ENCODE measurements at regions not wholly inside any gene's neighbourhood (a gene's known extent, or its start where the extent isn't known, plus 50 kb on each side); places are given as distances from the start of the nearest gene placed in this dataset.

DNA sequence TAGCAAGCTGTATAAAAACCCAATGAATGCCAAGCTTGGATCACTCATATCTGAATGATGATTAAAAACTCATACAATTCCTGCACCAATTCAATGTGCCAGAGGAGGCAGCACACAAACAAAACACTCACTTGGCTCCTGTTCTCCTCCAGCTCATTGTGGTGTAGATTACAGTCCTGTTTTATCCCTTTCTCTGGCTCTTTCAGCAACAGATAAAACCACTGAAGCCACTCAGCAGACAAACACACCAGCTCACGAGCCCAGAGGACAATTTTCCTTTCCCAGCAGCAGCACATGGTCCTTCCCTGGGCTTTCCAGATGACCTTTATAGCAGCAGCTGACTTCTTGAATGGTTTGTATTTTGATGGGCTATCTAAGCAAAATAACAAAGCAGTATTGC is 107.3 kb upstream of the STARD3NL start:
- no peak overlapping the region for H3K4me3 ChIP-seq
- DNase-seq (ENCODE audit: low read depth, low spot score): no peak
- peak; percentile 63 for ATAC-seq
- no peak overlapping the region for H3K4me2 ChIP-seq (ENCODE audit: control insufficient read depth, insufficient read depth)
- no peak overlapping the region for H2AFZ ChIP-seq (ENCODE audit: control insufficient read depth, low read depth, low read length)
- H3K79me2 ChIP-seq (ENCODE audit: control insufficient read depth, insufficient read depth, low read length): no peaks in the 10 kb centered on the region
- H4K20me1 ChIP-seq (ENCODE audit: control insufficient read depth, insufficient read depth): no peaks in the 10 kb centered on the region
- ChIA-PET SMC1A (ENCODE audit: uncharacterized antibody, unreplicated experiment) (interaction anchor here (0.6 to 2.1 kb wide), 3 partner anchors 153 to 310 kb away, joined by 3 to 8 read pairs (median 3); no protein-coding TSS in a partner anchor), CTCF (interaction anchor here (0.9 to 2.4 kb wide), 5 partner anchors 16 to 160 kb away, joined by 3 to 5 read pairs (median 4); partner anchors contain the start of gene SFRP4), RAD21 (ENCODE audit: unreplicated experiment) (no interaction called here), POLR2A (no interaction called here)
- intact Hi-C loops (cut with micrococcal nuclease; ENCODE audit: unreplicated experiment): no loop called here
- no peaks in the 10 kb centered on the region for H3K27me3 ChIP-seq (replicated peaks in 1 of 2; ENCODE audit: control insufficient read depth in 2 of 2, insufficient read depth in 2 of 2, low read length in 1 of 2)
- peak; percentile 66 for FAIRE-seq
- H3K27ac ChIP-seq (ENCODE audit: control insufficient read depth, insufficient read depth): no peak overlapping the region
- no peak for TF ChIP-seq PAX5 (IDR thresholded peaks at IDR 0.05; ENCODE audit: borderline replicate concordance, low read depth, low read length)
- TF ChIP-seq, protein P1, sequence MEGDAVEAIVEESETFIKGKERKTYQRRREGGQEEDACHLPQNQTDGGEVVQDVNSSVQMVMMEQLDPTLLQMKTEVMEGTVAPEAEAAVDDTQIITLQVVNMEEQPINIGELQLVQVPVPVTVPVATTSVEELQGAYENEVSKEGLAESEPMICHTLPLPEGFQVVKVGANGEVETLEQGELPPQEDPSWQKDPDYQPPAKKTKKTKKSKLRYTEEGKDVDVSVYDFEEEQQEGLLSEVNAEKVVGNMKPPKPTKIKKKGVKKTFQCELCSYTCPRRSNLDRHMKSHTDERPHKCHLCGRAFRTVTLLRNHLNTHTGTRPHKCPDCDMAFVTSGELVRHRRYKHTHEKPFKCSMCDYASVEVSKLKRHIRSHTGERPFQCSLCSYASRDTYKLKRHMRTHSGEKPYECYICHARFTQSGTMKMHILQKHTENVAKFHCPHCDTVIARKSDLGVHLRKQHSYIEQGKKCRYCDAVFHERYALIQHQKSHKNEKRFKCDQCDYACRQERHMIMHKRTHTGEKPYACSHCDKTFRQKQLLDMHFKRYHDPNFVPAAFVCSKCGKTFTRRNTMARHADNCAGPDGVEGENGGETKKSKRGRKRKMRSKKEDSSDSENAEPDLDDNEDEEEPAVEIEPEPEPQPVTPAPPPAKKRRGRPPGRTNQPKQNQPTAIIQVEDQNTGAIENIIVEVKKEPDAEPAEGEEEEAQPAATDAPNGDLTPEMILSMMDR (IDR thresholded peaks at IDR 0.05 in 2 of 3, conservative IDR thresholded peaks at IDR 0.05 in 1 of 3; ENCODE audit: control insufficient read depth in 2 of 3, extremely low read depth in 1 of 3, insufficient read depth in 1 of 3, low read depth in 3 of 3, low read length in 3 of 3): peak; percentile 30 to 38 (median 32); a peak in 5 of 6 replicates
- H3K4me1 ChIP-seq (ENCODE audit: control insufficient read depth, insufficient read depth, low read length): no peaks in the 10 kb centered on the region
- H3K9me3 ChIP-seq (replicated peaks; ENCODE audit: control insufficient read depth, insufficient read depth, low read length): no peaks in the 10 kb centered on the region
- no peak overlapping the region for H3K9ac ChIP-seq (ENCODE audit: control insufficient read depth, insufficient read depth, low read length)
- WGBS (ENCODE audit: insufficient coverage, insufficient replicate concordance, low lambda C conversion rate, missing lambda C conversion rate): 7% methylated on average over 1 of the region's 1 CpG
- H3K36me3 ChIP-seq (ENCODE audit: control insufficient read depth in 2 of 2, insufficient read depth in 2 of 2, low read length in 1 of 2): no peaks in the 10 kb centered on the region
- no TSS peak for BruUV-seq (replicated peaks)
- in situ Hi-C loops (cut with MboI): no loop called here

DNA sequence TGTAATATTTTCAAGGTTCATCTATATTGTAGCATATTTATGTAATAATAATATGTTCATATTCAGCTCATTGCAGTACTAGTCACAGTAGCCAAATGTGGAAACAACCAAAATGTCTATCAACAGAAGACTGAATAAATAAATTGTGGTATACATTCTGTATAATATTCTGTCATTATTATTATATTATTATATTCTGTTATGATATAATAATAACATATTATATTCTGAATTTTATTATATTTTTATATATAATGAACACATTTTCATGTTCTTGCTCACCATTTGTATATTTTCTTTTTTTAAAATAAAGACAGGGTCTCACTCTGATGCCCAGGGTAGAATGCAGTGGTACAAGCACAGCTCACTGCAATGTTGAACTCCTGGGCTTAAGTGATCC is 91.2 kb upstream of the STARD3NL start:
- ChIA-PET SMC1A (ENCODE audit: uncharacterized antibody, unreplicated experiment) (interaction anchor here (0.9 to 1.5 kb wide), 3 partner anchors 11 to 22 kb away, joined by 3 to 4 read pairs (median 3); no protein-coding TSS in a partner anchor), CTCF (interaction anchor here (0.9 to 1.8 kb wide), 4 partner anchors 15 to 198 kb away, joined by 3 to 5 read pairs (median 4); no protein-coding TSS in a partner anchor), POLR2A (no interaction called here), RAD21 (ENCODE audit: unreplicated experiment) (no interaction called here)
- Histone ChIP-seq H3K4me1 (ENCODE audit: control insufficient read depth, insufficient read depth, low read length) (no peaks in the 10 kb centered on the region), H4K20me1 (ENCODE audit: control insufficient read depth, insufficient read depth) (no peaks in the 10 kb centered on the region), H3K79me2 (ENCODE audit: control insufficient read depth, insufficient read depth, low read length) (no peaks in the 10 kb centered on the region), H3K9ac (ENCODE audit: control insufficient read depth, insufficient read depth, low read length) (no peak overlapping the region), H2AFZ (ENCODE audit: control insufficient read depth, low read depth, low read length) (no peak overlapping the region), H3K9me3 (replicated peaks; ENCODE audit: control insufficient read depth, insufficient read depth, low read length) (no peaks in the 10 kb centered on the region), H3K36me3 (ENCODE audit: control insufficient read depth in 2 of 2, insufficient read depth in 2 of 2, low read length in 1 of 2) (no peaks in the 10 kb centered on the region), H3K27ac (ENCODE audit: control insufficient read depth, insufficient read depth) (no peak overlapping the region), H3K27me3 (replicated peaks in 1 of 2; ENCODE audit: control insufficient read depth in 2 of 2, insufficient read depth in 2 of 2, low read length in 1 of 2) (no peaks in the 10 kb centered on the region), H3K4me3 (no peak overlapping the region), H3K4me2 (ENCODE audit: control insufficient read depth, insufficient read depth) (no peak overlapping the region)
- in situ Hi-C loops (cut with MboI) (no loop called here), intact Hi-C loops (cut with micrococcal nuclease; ENCODE audit: unreplicated experiment) (no loop called here)
- DNase-seq (ENCODE audit: low read depth, low spot score) (no peak), FAIRE-seq (no peak), ATAC-seq (no peak)
- BruUV-seq (replicated peaks): no TSS peak
- TF ChIP-seq, protein P2, sequence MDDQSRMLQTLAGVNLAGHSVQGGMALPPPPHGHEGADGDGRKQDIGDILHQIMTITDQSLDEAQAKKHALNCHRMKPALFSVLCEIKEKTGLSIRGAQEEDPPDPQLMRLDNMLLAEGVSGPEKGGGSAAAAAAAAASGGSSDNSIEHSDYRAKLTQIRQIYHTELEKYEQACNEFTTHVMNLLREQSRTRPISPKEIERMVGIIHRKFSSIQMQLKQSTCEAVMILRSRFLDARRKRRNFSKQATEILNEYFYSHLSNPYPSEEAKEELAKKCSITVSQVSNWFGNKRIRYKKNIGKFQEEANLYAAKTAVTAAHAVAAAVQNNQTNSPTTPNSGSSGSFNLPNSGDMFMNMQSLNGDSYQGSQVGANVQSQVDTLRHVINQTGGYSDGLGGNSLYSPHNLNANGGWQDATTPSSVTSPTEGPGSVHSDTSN (IDR thresholded peaks at IDR 0.05; ENCODE audit: insufficient replicate concordance, low read depth, low read length): no peak
- TF ChIP-seq ZNF207 (IDR thresholded peaks at IDR 0.05; ENCODE audit: borderline replicate concordance) (no peak), MYB (IDR thresholded peaks at IDR 0.05; ENCODE audit: borderline replicate concordance, low read depth, low read length) (no peak), MEF2A (IDR thresholded peaks at IDR 0.05; ENCODE audit: insufficient read depth, low read depth, low read length) (no peak), EZH2 (IDR thresholded peaks at IDR 0.05; ENCODE audit: borderline replicate concordance, control insufficient read depth, low read depth, low read length) (no peak), MEF2B (IDR thresholded peaks at IDR 0.05; ENCODE audit: partially characterized antibody, poor library complexity, severe bottlenecking) (no peak), SMARCA5 (IDR thresholded peaks at IDR 0.05) (no peak)
- TF ChIP-seq, protein P3, sequence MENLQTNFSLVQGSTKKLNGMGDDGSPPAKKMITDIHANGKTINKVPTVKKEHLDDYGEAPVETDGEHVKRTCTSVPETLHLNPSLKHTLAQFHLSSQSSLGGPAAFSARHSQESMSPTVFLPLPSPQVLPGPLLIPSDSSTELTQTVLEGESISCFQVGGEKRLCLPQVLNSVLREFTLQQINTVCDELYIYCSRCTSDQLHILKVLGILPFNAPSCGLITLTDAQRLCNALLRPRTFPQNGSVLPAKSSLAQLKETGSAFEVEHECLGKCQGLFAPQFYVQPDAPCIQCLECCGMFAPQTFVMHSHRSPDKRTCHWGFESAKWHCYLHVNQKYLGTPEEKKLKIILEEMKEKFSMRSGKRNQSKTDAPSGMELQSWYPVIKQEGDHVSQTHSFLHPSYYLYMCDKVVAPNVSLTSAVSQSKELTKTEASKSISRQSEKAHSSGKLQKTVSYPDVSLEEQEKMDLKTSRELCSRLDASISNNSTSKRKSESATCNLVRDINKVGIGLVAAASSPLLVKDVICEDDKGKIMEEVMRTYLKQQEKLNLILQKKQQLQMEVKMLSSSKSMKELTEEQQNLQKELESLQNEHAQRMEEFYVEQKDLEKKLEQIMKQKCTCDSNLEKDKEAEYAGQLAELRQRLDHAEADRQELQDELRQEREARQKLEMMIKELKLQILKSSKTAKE (IDR thresholded peaks at IDR 0.05; ENCODE audit: low read depth, poor library complexity, severe bottlenecking): no peak

All from GM12878 (cell line).